ENCODE measurements at regions not wholly inside any gene's neighbourhood (a gene's known extent, or its start where the extent isn't known, plus 50 kb on each side); places are given as distances from the start of the nearest gene placed in this dataset.

- DNase-seq (ENCODE audit: low read depth) = no peak
- Histone ChIP-seq H3K27me3 (ENCODE audit: control insufficient read depth, insufficient read depth, low read length) (peaks cover 4% of the 10 kb centered on the region), H3K4me3 (ENCODE audit: low read depth, low read length) (no peak overlapping the region), H3K36me3 (ENCODE audit: control insufficient read depth, insufficient read depth, low read length) (no peaks in the 10 kb centered on the region)
- TF ChIP-seq CTCF (IDR thresholded peaks at IDR 0.05; ENCODE audit: insufficient read depth, low read length, poor library complexity, severe bottlenecking) = no peak
Observed at GRCh38 chr1:30400507-30400906, 322.9 kb downstream of the MATN1 start.

- Histone ChIP-seq H3K27me3 (ENCODE audit: control insufficient read depth, insufficient read depth, low read length) (no peaks in the 10 kb centered on the region), H3K36me3 (ENCODE audit: control insufficient read depth, insufficient read depth, low read length) (no peaks in the 10 kb centered on the region), H3K4me3 (ENCODE audit: low read depth, low read length) (no peak overlapping the region)
- no peak for TF ChIP-seq CTCF (IDR thresholded peaks at IDR 0.05; ENCODE audit: insufficient read depth, low read length, poor library complexity, severe bottlenecking)
- no peak for DNase-seq (ENCODE audit: low read depth)
Observed at GRCh38 chr1:30399026-30399425, 324.4 kb downstream of the MATN1 start.

GRCh38 chr1:30397576-30397975 is 325.8 kb downstream of the MATN1 start:
- TF ChIP-seq CTCF (IDR thresholded peaks at IDR 0.05; ENCODE audit: insufficient read depth, low read length, poor library complexity, severe bottlenecking) = no peak
- H3K36me3 ChIP-seq (ENCODE audit: control insufficient read depth, insufficient read depth, low read length) = no peaks in the 10 kb centered on the region
- no peak for DNase-seq (ENCODE audit: low read depth)
- no peaks in the 10 kb centered on the region for H3K27me3 ChIP-seq (ENCODE audit: control insufficient read depth, insufficient read depth, low read length)
- H3K4me3 ChIP-seq (ENCODE audit: low read depth, low read length) = no peak overlapping the region

GRCh38 chr1:30395631-30396030 is 327.8 kb downstream of the MATN1 start:
- H3K4me3 ChIP-seq (ENCODE audit: low read depth, low read length) = no peak overlapping the region
- no peaks in the 10 kb centered on the region for H3K27me3 ChIP-seq (ENCODE audit: control insufficient read depth, insufficient read depth, low read length)
- DNase-seq (ENCODE audit: low read depth) = no peak
- no peaks in the 10 kb centered on the region for H3K36me3 ChIP-seq (ENCODE audit: control insufficient read depth, insufficient read depth, low read length)
- TF ChIP-seq CTCF (IDR thresholded peaks at IDR 0.05; ENCODE audit: insufficient read depth, low read length, poor library complexity, severe bottlenecking) = no peak

GRCh38 chr1:30388386-30388785 is 335.0 kb downstream of the MATN1 start:
- DNase-seq (ENCODE audit: low read depth) = no peak
- Histone ChIP-seq H3K4me3 (ENCODE audit: low read depth, low read length) (no peak overlapping the region), H3K27me3 (ENCODE audit: control insufficient read depth, insufficient read depth, low read length) (peaks cover 9% of the 10 kb centered on the region), H3K36me3 (ENCODE audit: control insufficient read depth, insufficient read depth, low read length) (no peaks in the 10 kb centered on the region)
- TF ChIP-seq CTCF (IDR thresholded peaks at IDR 0.05; ENCODE audit: insufficient read depth, low read length, poor library complexity, severe bottlenecking) = no peak

GRCh38 chr1:30386156-30386926 is 337.0 kb downstream of the MATN1 start:
- no peak for DNase-seq (ENCODE audit: low read depth)
- H3K4me3 ChIP-seq (ENCODE audit: low read depth, low read length) = no peak overlapping the region
- H3K27me3 ChIP-seq (ENCODE audit: control insufficient read depth, insufficient read depth, low read length) = peaks cover 15% of the 10 kb centered on the region
- no peaks in the 10 kb centered on the region for H3K36me3 ChIP-seq (ENCODE audit: control insufficient read depth, insufficient read depth, low read length)
- no peak for TF ChIP-seq CTCF (IDR thresholded peaks at IDR 0.05; ENCODE audit: insufficient read depth, low read length, poor library complexity, severe bottlenecking)

Data from kidney epithelial cell (primary cell).